HUES6 (cell line): ENCODE measurements at regions not wholly inside any gene's neighbourhood (a gene's known extent, or its start where the extent isn't known, plus 50 kb on each side); places are given as distances from the start of the nearest gene placed in this dataset.

Experiments
- H3K27ac ChIP-seq: 2 replicates; pipeline ENCODE4 v1.7.0; 2013; ENCODE audit warnings: low read depth, mild to moderate bottlenecking, low read length, inconsistent platforms
- H3K27me3 ChIP-seq: 2 replicates; pipeline ENCODE4 v1.6.1; 2013; ENCODE audit warnings: low read length; ENCODE audit not compliant: control insufficient read depth, insufficient read depth
- H3K36me3 ChIP-seq: 2 replicates; pipeline ENCODE4 v1.6.1; 2013; ENCODE audit warnings: low read length; ENCODE audit not compliant: control insufficient read depth, insufficient read depth
- H3K4me1 ChIP-seq: 2 replicates; pipeline ENCODE4 v1.6.1; 2013; ENCODE audit warnings: low read length; ENCODE audit not compliant: control insufficient read depth, insufficient read depth
- H3K4me3 ChIP-seq: 2 replicates; pipeline ENCODE4 v1.5.1; 2013; ENCODE audit warnings: low read depth, low read length
- H3K9ac ChIP-seq: one replicate; pipeline ENCODE4 v1.6.1; 2013; ENCODE audit warnings: mild to moderate bottlenecking, low read length
- H3K9me3 ChIP-seq: 2 replicates; pipeline ENCODE4 v1.6.1; 2013; ENCODE audit warnings: low read depth, low read length; ENCODE audit not compliant: control insufficient read depth, insufficient read depth

- peaks cover 37% of the 10 kb centered on the region for H3K27me3 ChIP-seq
- H3K36me3 ChIP-seq: no peaks in the 10 kb centered on the region
- no peak overlapping the region for H3K4me3 ChIP-seq
- no peaks in the 10 kb centered on the region for H3K9me3 ChIP-seq
- H3K9ac ChIP-seq: no peak overlapping the region
- H3K4me1 ChIP-seq: peaks cover 8% of the 10 kb centered on the region; the same call in 1 of the 2 replicates
- H3K27ac ChIP-seq: no peak overlapping the region
These were observed 133.4 kb upstream of the CDH4 start for GRCh38 chr20:61118429-61119224.

- no peaks in the 10 kb centered on the region for H3K36me3 ChIP-seq
- H3K27ac ChIP-seq: no peak overlapping the region
- no peak overlapping the region for H3K4me3 ChIP-seq
- H3K9me3 ChIP-seq: no peaks in the 10 kb centered on the region
- no peak overlapping the region for H3K9ac ChIP-seq
- H3K4me1 ChIP-seq: peaks cover 8% of the 10 kb centered on the region; the same call in 1 of the 2 replicates
- peaks cover 31% of the 10 kb centered on the region for H3K27me3 ChIP-seq
These were observed 132.8 kb upstream of the CDH4 start for GRCh38 chr20:61119273-61119672.

GRCh38 chr20:61119794-61120410 is 132.2 kb upstream of the CDH4 start:
- Histone ChIP-seq H3K27ac (no peak overlapping the region), H3K4me1 (peaks cover 8% of the 10 kb centered on the region; the same call in 1 of the 2 replicates), H3K36me3 (no peaks in the 10 kb centered on the region), H3K4me3 (no peak overlapping the region), H3K9me3 (no peaks in the 10 kb centered on the region), H3K9ac (no peak overlapping the region), H3K27me3 (peaks cover 30% of the 10 kb centered on the region)

GRCh38 chr20:61120595-61121515 is 131.2 kb upstream of the CDH4 start:
- Histone ChIP-seq H3K27me3 (peaks cover 21% of the 10 kb centered on the region; the same call in 1 of the 2 replicates), H3K4me1 (peaks cover 8% of the 10 kb centered on the region; the same call in 1 of the 2 replicates), H3K4me3 (no peak overlapping the region), H3K36me3 (no peaks in the 10 kb centered on the region), H3K9ac (no peak overlapping the region), H3K27ac (no peak overlapping the region), H3K9me3 (no peaks in the 10 kb centered on the region)

GRCh38 chr20:61121661-61122060 is 130.4 kb upstream of the CDH4 start:
- Histone ChIP-seq H3K4me3 (no peak overlapping the region), H3K9me3 (no peaks in the 10 kb centered on the region), H3K27ac (no peak overlapping the region), H3K4me1 (peaks cover 8% of the 10 kb centered on the region; the same call in 1 of the 2 replicates), H3K9ac (no peak overlapping the region), H3K36me3 (no peaks in the 10 kb centered on the region), H3K27me3 (peaks cover 18% of the 10 kb centered on the region; the same call in 1 of the 2 replicates)

GRCh38 chr20:61123286-61123685 is 128.8 kb upstream of the CDH4 start:
- Histone ChIP-seq H3K27me3 (peaks cover 17% of the 10 kb centered on the region), H3K9me3 (no peaks in the 10 kb centered on the region), H3K4me3 (no peak overlapping the region), H3K27ac (no peak overlapping the region), H3K9ac (no peak overlapping the region), H3K4me1 (peaks cover 8% of the 10 kb centered on the region; the same call in 1 of the 2 replicates), H3K36me3 (no peaks in the 10 kb centered on the region)

- Histone ChIP-seq H3K9ac (no peak overlapping the region), H3K4me1 (peaks cover 8% of the 10 kb centered on the region; the same call in 1 of the 2 replicates), H3K4me3 (no peak overlapping the region), H3K27ac (no peak overlapping the region), H3K27me3 (peaks cover 17% of the 10 kb centered on the region), H3K9me3 (no peaks in the 10 kb centered on the region), H3K36me3 (no peaks in the 10 kb centered on the region)
These were observed 128.2 kb upstream of the CDH4 start for GRCh38 chr20:61123751-61124368.

- peaks cover 5% of the 10 kb centered on the region; the same call in 1 of the 2 replicates for H3K4me1 ChIP-seq
- H3K27me3 ChIP-seq: peaks cover 20% of the 10 kb centered on the region
These were observed 127.0 kb upstream of the CDH4 start for GRCh38 chr20:61125076-61125475.

GRCh38 chr20:61125546-61126180 is 126.4 kb upstream of the CDH4 start:
- Histone ChIP-seq H3K9ac (no peak overlapping the region), H3K4me1 (peaks cover 5% of the 10 kb centered on the region; the same call in 1 of the 2 replicates), H3K27ac (no peak overlapping the region), H3K9me3 (no peaks in the 10 kb centered on the region), H3K27me3 (peaks cover 26% of the 10 kb centered on the region), H3K4me3 (no peak overlapping the region), H3K36me3 (no peaks in the 10 kb centered on the region)

More at GRCh38 chr20:61125076-61125475, 127.0 kb upstream of the CDH4 start:
- no peaks in the 10 kb centered on the region for H3K9me3 ChIP-seq
- H3K4me3 ChIP-seq: no peak overlapping the region
- no peak overlapping the region for H3K27ac ChIP-seq
- no peaks in the 10 kb centered on the region for H3K36me3 ChIP-seq
- no peak overlapping the region for H3K9ac ChIP-seq
